ENCODE measurements at regions not wholly inside any gene's neighbourhood (a gene's known extent, or its start where the extent isn't known, plus 50 kb on each side); places are given as distances from the start of the nearest gene placed in this dataset.

GRCh38 chr12:28938056-28938455, 211.0 kb upstream of the FAR2 start:
- Mint-ChIP-seq H3K27ac (ENCODE audit: unreplicated experiment) (no peak overlapping the region), H3K4me3 (ENCODE audit: unreplicated experiment) (no peak overlapping the region), H3K9me3 (ENCODE audit: unreplicated experiment) (no peaks in the 10 kb centered on the region), H3K27me3 (ENCODE audit: unreplicated experiment) (no peaks in the 10 kb centered on the region), H3K4me1 (ENCODE audit: low read depth, unreplicated experiment) (peaks cover 9% of the 10 kb centered on the region), H3K36me3 (ENCODE audit: unreplicated experiment) (no peaks in the 10 kb centered on the region)
- no peak for TF ChIP-seq CTCF (IDR thresholded peaks at IDR 0.05; ENCODE audit: partially characterized antibody, unreplicated experiment)
- DNase-seq = no peak

GRCh38 chr12:28938581-28939235, 210.4 kb upstream of the FAR2 start:
- Mint-ChIP-seq H3K9me3 (ENCODE audit: unreplicated experiment) (no peaks in the 10 kb centered on the region), H3K36me3 (ENCODE audit: unreplicated experiment) (no peaks in the 10 kb centered on the region), H3K27me3 (ENCODE audit: unreplicated experiment) (no peaks in the 10 kb centered on the region), H3K4me3 (ENCODE audit: unreplicated experiment) (no peak overlapping the region), H3K4me1 (ENCODE audit: low read depth, unreplicated experiment) (peaks cover 9% of the 10 kb centered on the region), H3K27ac (ENCODE audit: unreplicated experiment) (no peak overlapping the region)
- TF ChIP-seq CTCF (IDR thresholded peaks at IDR 0.05; ENCODE audit: partially characterized antibody, unreplicated experiment) = no peak
- no peak for DNase-seq

- H3K36me3 Mint-ChIP-seq (ENCODE audit: unreplicated experiment) = no peaks in the 10 kb centered on the region
- no peak overlapping the region for H3K27ac Mint-ChIP-seq (ENCODE audit: unreplicated experiment)
- no peaks in the 10 kb centered on the region for H3K27me3 Mint-ChIP-seq (ENCODE audit: unreplicated experiment)
- no peak for DNase-seq
- TF ChIP-seq CTCF (IDR thresholded peaks at IDR 0.05; ENCODE audit: partially characterized antibody, unreplicated experiment) = no peak
- H3K4me1 Mint-ChIP-seq (ENCODE audit: low read depth, unreplicated experiment) = peaks cover 9% of the 10 kb centered on the region
- H3K9me3 Mint-ChIP-seq (ENCODE audit: unreplicated experiment) = no peaks in the 10 kb centered on the region
- H3K4me3 Mint-ChIP-seq (ENCODE audit: unreplicated experiment) = no peak overlapping the region
Observed at GRCh38 chr12:28939427-28939826, 209.7 kb upstream of the FAR2 start.

GRCh38 chr12:28941248-28941647, 207.8 kb upstream of the FAR2 start:
- DNase-seq = no peak
- Mint-ChIP-seq H3K36me3 (ENCODE audit: unreplicated experiment) (no peaks in the 10 kb centered on the region), H3K4me1 (ENCODE audit: low read depth, unreplicated experiment) (peaks cover 9% of the 10 kb centered on the region), H3K27me3 (ENCODE audit: unreplicated experiment) (no peaks in the 10 kb centered on the region), H3K4me3 (ENCODE audit: unreplicated experiment) (no peak overlapping the region), H3K27ac (ENCODE audit: unreplicated experiment) (no peak overlapping the region), H3K9me3 (ENCODE audit: unreplicated experiment) (no peaks in the 10 kb centered on the region)
- TF ChIP-seq CTCF (IDR thresholded peaks at IDR 0.05; ENCODE audit: partially characterized antibody, unreplicated experiment) = no peak

GRCh38 chr12:28946361-28946760, 202.7 kb upstream of the FAR2 start:
- Mint-ChIP-seq H3K4me3 (ENCODE audit: unreplicated experiment) (no peak overlapping the region), H3K9me3 (ENCODE audit: unreplicated experiment) (no peaks in the 10 kb centered on the region), H3K27ac (ENCODE audit: unreplicated experiment) (no peak overlapping the region), H3K36me3 (ENCODE audit: unreplicated experiment) (no peaks in the 10 kb centered on the region), H3K4me1 (ENCODE audit: low read depth, unreplicated experiment) (no peaks in the 10 kb centered on the region), H3K27me3 (ENCODE audit: unreplicated experiment) (peaks cover 2% of the 10 kb centered on the region)
- no peak for DNase-seq
- TF ChIP-seq CTCF (IDR thresholded peaks at IDR 0.05; ENCODE audit: partially characterized antibody, unreplicated experiment) = no peak

All from glutamatergic neuron (in vitro differentiated cells).